ENCODE measurements at regions not wholly inside any gene's neighbourhood (a gene's known extent, or its start where the extent isn't known, plus 50 kb on each side); places are given as distances from the start of the nearest gene placed in this dataset.

- TF ChIP-seq POLR2AphosphoS5 (IDR thresholded peaks at IDR 0.05; ENCODE audit: insufficient read depth in 1 of 2, low read depth in 1 of 2): no peak
- no peak for TF ChIP-seq POLR2A (IDR thresholded peaks at IDR 0.05)
These were observed 136.5 kb upstream of the ADARB2 start for GRCh38 chr10:1873661-1874315.
